Keratinocyte (primary cell): ENCODE measurements at regions not wholly inside any gene's neighbourhood (a gene's known extent, or its start where the extent isn't known, plus 50 kb on each side); places are given as distances from the start of the nearest gene placed in this dataset.

Experiments
- DNase-seq: peaks from one replicate; pipeline ENCODE4 v3.0.0-alpha.2; 2011; ENCODE audit warnings: low read depth, missing footprints, low spot score
- FAIRE-seq: peaks from 2 replicates; lab custom pipeline; 2011; peaks lifted over from hg19 to GRCh38; lab: Jason Lieb, UNC
- H2AFZ ChIP-seq: 2 replicates; pipeline ENCODE4 v1.6.0; 2012; ENCODE audit warnings: low read length, control low read depth, inconsistent platforms; ENCODE audit not compliant: control insufficient read depth
- H3K27ac ChIP-seq: 2 replicates; pipeline ENCODE4 v1.5.1; 2011; ENCODE audit warnings: low read length; ENCODE audit not compliant: control insufficient read depth, insufficient read depth
- H3K27me3 ChIP-seq: 3 replicates; pipeline ENCODE4 v1.6.0; 2011; ENCODE audit warnings: low read length; ENCODE audit not compliant: control insufficient read depth, insufficient read depth; ENCODE audit errors: extremely low read depth
- H3K36me3 ChIP-seq, 2 experiments: 2 replicates in 1 of 2; 3 replicates in 1 of 2; pipeline ENCODE4 v1.5.1; 2011; ENCODE audit warnings: low read length in 2 of 2, mild to moderate bottlenecking in 1 of 2; ENCODE audit not compliant: control insufficient read depth in 2 of 2, insufficient read depth in 2 of 2; ENCODE audit errors: extremely low read depth in 1 of 2
- H3K4me1 ChIP-seq: 3 replicates; pipeline ENCODE4 v1.5.1; 2011; ENCODE audit warnings: low read length; ENCODE audit not compliant: control insufficient read depth, insufficient read depth; ENCODE audit errors: extremely low read depth
- H3K4me2 ChIP-seq: 3 replicates; pipeline ENCODE4 v1.6.0; 2011; ENCODE audit warnings: low read depth, low read length; ENCODE audit not compliant: control insufficient read depth, insufficient read depth; ENCODE audit errors: extremely low read depth
- H3K4me3 ChIP-seq, 3 experiments: fragments of 200-600 bp in 1 of 3; sonication (generic) in 1 of 3; 2 replicates in 2 of 3; 3 replicates in 1 of 3; pipeline ENCODE4 v1.5.1; 2011 to 2016; ENCODE audit warnings: low read length in 3 of 3, mild to moderate bottlenecking in 3 of 3, control low read depth in 2 of 3, inconsistent platforms in 1 of 3, low read depth in 1 of 3, mixed read lengths in 1 of 3, mixed run types in 1 of 3, moderate library complexity in 1 of 3; ENCODE audit not compliant: control insufficient read depth in 2 of 3, insufficient read depth in 2 of 3; ENCODE audit errors: extremely low read depth in 1 of 3
- H3K79me2 ChIP-seq: 2 replicates; pipeline ENCODE4 v1.6.0; 2012; ENCODE audit warnings: low read length; ENCODE audit not compliant: control insufficient read depth, insufficient read depth
- H3K9ac ChIP-seq: 3 replicates; pipeline ENCODE4 v1.6.0; 2011; ENCODE audit warnings: low read length; ENCODE audit not compliant: control insufficient read depth, insufficient read depth; ENCODE audit errors: extremely low read depth
- H3K9me1 ChIP-seq: 3 replicates; pipeline ENCODE4 v1.6.0; 2011; ENCODE audit warnings: low read length; ENCODE audit not compliant: control insufficient read depth, insufficient read depth; ENCODE audit errors: extremely low read depth
- H3K9me3 ChIP-seq: 2 replicates; pipeline ENCODE4 v1.5.1; 2012; ENCODE audit warnings: low read depth, low read length; ENCODE audit not compliant: control insufficient read depth
- H4K20me1 ChIP-seq: 3 replicates; pipeline ENCODE4 v1.6.0; 2011; ENCODE audit warnings: low read length; ENCODE audit not compliant: control insufficient read depth, insufficient read depth; ENCODE audit errors: extremely low read depth
- EZH2 ChIP-seq: IDR thresholded peaks from one replicate; pipeline ENCODE4 v1.6.1; 2012; ENCODE audit warnings: inconsistent platforms, mild to moderate bottlenecking, low read length, moderate library complexity
- dilution Hi-C: fragments of 300-500 bp; cut with MboI; formaldehyde crosslinking; loops from one replicate; pipeline ENCODE4 v1.7.0; 2020; ENCODE audit warnings: low sequenced_read_pairs; ENCODE audit not compliant: extremely low pct_ligation_motif_present
- TF ChIP-seq, protein P1 (sequence below), 3 experiments: IDR thresholded peaks in 1 of 3; conservative IDR thresholded peaks in 1 of 3; optimal IDR thresholded peaks in 1 of 3; 2 replicates in 2 of 3; 3 replicates in 1 of 3; pipeline versions ENCODE3 to v1.5.1; 2011; ENCODE audit warnings: low read length in 3 of 3, mild to moderate bottlenecking in 3 of 3, moderate library complexity in 2 of 3, control low read depth in 1 of 3, inconsistent platforms in 1 of 3; ENCODE audit not compliant: insufficient read depth in 2 of 3; ENCODE audit errors: extremely low read depth in 1 of 3

- H3K4me3 ChIP-seq: peak overlapping the region in 1 of 3 experiments; percentile 11
- dilution Hi-C loops: no loop called here
- DNase-seq: no peak
- TF ChIP-seq, protein P1, sequence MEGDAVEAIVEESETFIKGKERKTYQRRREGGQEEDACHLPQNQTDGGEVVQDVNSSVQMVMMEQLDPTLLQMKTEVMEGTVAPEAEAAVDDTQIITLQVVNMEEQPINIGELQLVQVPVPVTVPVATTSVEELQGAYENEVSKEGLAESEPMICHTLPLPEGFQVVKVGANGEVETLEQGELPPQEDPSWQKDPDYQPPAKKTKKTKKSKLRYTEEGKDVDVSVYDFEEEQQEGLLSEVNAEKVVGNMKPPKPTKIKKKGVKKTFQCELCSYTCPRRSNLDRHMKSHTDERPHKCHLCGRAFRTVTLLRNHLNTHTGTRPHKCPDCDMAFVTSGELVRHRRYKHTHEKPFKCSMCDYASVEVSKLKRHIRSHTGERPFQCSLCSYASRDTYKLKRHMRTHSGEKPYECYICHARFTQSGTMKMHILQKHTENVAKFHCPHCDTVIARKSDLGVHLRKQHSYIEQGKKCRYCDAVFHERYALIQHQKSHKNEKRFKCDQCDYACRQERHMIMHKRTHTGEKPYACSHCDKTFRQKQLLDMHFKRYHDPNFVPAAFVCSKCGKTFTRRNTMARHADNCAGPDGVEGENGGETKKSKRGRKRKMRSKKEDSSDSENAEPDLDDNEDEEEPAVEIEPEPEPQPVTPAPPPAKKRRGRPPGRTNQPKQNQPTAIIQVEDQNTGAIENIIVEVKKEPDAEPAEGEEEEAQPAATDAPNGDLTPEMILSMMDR (optimal IDR thresholded peaks at IDR 0.05 in 1 of 3, IDR thresholded peaks at IDR 0.05 in 1 of 3, conservative IDR thresholded peaks at IDR 0.05 in 1 of 3; ENCODE audit: extremely low read depth in 1 of 3, insufficient read depth in 2 of 3, low read length in 3 of 3): peak; percentile 93 to 94 (median 94)
- TF ChIP-seq EZH2: no peak
- no peaks in the 10 kb centered on the region for H3K9me1 ChIP-seq
- peaks cover 5% of the 10 kb centered on the region for H3K27me3 ChIP-seq
- H3K79me2 ChIP-seq: no peaks in the 10 kb centered on the region
- peaks cover 2% of the 10 kb centered on the region for H3K9me3 ChIP-seq
- H3K36me3 ChIP-seq: no peaks in the 10 kb centered on the region
- H3K27ac ChIP-seq: no peak overlapping the region
- peak overlapping the region; percentile 10 for H2AFZ ChIP-seq
- H3K4me1 ChIP-seq: peaks cover 13% of the 10 kb centered on the region
- no peak for FAIRE-seq
- H4K20me1 ChIP-seq: no peaks in the 10 kb centered on the region
- H3K9ac ChIP-seq: no peak overlapping the region
- peak overlapping the region; percentile 45 for H3K4me2 ChIP-seq
Observed at GRCh38 chr11:64449381-64450167, 90.6 kb downstream of the RPS6KA4 start.

- H3K9ac ChIP-seq: no peak overlapping the region
- DNase-seq (no peak), FAIRE-seq (no peak)
- no peak overlapping the region for H3K4me3 ChIP-seq
- no peak overlapping the region for H3K4me2 ChIP-seq
- no peaks in the 10 kb centered on the region for H3K79me2 ChIP-seq
- TF ChIP-seq EZH2: no peak
- TF ChIP-seq, protein P1 (optimal IDR thresholded peaks at IDR 0.05 in 1 of 3, IDR thresholded peaks at IDR 0.05 in 1 of 3, conservative IDR thresholded peaks at IDR 0.05 in 1 of 3; ENCODE audit: extremely low read depth in 1 of 3, insufficient read depth in 2 of 3, low read length in 3 of 3): no peak
- H3K27ac ChIP-seq: no peak overlapping the region
- no peaks in the 10 kb centered on the region for H3K9me1 ChIP-seq
- dilution Hi-C loops: no loop called here
- H2AFZ ChIP-seq: no peak overlapping the region
- H3K27me3 ChIP-seq: peaks cover 5% of the 10 kb centered on the region
- H4K20me1 ChIP-seq: no peaks in the 10 kb centered on the region
- peaks cover 13% of the 10 kb centered on the region for H3K4me1 ChIP-seq
- H3K9me3 ChIP-seq: no peaks in the 10 kb centered on the region
- no peaks in the 10 kb centered on the region for H3K36me3 ChIP-seq
Observed at GRCh38 chr11:64450168-64450560, 91.2 kb downstream of the RPS6KA4 start.
